NT2/D1 (cell line): ENCODE measurements at regions not wholly inside any gene's neighbourhood (a gene's known extent, or its start where the extent isn't known, plus 50 kb on each side); places are given as distances from the start of the nearest gene placed in this dataset.

Experiments used
- DNase-seq: peaks from one replicate; pipeline ENCODE4 v3.0.0-alpha.2; 2011; ENCODE audit warnings: low read depth, low spot score
- H3K27me3 ChIP-seq: 2 replicates; pipeline ENCODE4 v1.6.0; 2011; ENCODE audit warnings: mild to moderate bottlenecking; ENCODE audit not compliant: insufficient read length, insufficient read depth
- H3K36me3 ChIP-seq: 2 replicates; pipeline ENCODE4 v1.6.1; 2011; ENCODE audit warnings: mild to moderate bottlenecking, low read length, mixed read lengths; ENCODE audit not compliant: insufficient read depth, insufficient read length
- H3K4me1 ChIP-seq: 2 replicates; pipeline ENCODE4 v1.5.1; 2011; ENCODE audit not compliant: insufficient read depth, insufficient read length
- H3K4me3 ChIP-seq: 2 replicates; pipeline ENCODE4 v1.5.1; 2011; ENCODE audit warnings: low read depth; ENCODE audit not compliant: insufficient read length
- H3K9ac ChIP-seq: 2 replicates; pipeline ENCODE4 v1.6.0; 2011; ENCODE audit warnings: low read depth; ENCODE audit not compliant: insufficient read length
- H3K9me3 ChIP-seq: 2 replicates; pipeline ENCODE4 v1.5.1; 2011; ENCODE audit warnings: mild to moderate bottlenecking, low read length; ENCODE audit not compliant: insufficient read depth
- SUZ12 ChIP-seq: IDR thresholded peaks from 2 replicates; pipeline ENCODE4 v1.6.1; 2011; ENCODE audit not compliant: insufficient read length, insufficient read depth; ENCODE audit errors: extremely low read depth
- YY1 ChIP-seq: IDR thresholded peaks from 2 replicates; pipeline ENCODE4 v1.6.1; 2011; ENCODE audit not compliant: insufficient read length, insufficient read depth
- ZNF274 ChIP-seq: IDR thresholded peaks from 2 replicates; pipeline ENCODE4 v1.6.1; 2011; ENCODE audit warnings: mild to moderate bottlenecking, low read depth, low read length

GRCh38 chr20:57117296-57117695 is 149.1 kb downstream of the BMP7 start:
- no peak for DNase-seq
- H3K4me1 ChIP-seq = no peaks in the 10 kb centered on the region
- TF ChIP-seq SUZ12 = no peak
- no peak for TF ChIP-seq YY1
- TF ChIP-seq ZNF274 = no peak
- peaks cover 19% of the 10 kb centered on the region; the same call in 1 of the 2 replicates for H3K9me3 ChIP-seq
- no peaks in the 10 kb centered on the region for H3K27me3 ChIP-seq
- no peaks in the 10 kb centered on the region for H3K36me3 ChIP-seq
- H3K9ac ChIP-seq = no peak overlapping the region
- H3K4me3 ChIP-seq = no peak overlapping the region

- Histone ChIP-seq H3K4me3 (no peak overlapping the region), H3K4me1 (no peaks in the 10 kb centered on the region), H3K27me3 (no peaks in the 10 kb centered on the region), H3K36me3 (no peaks in the 10 kb centered on the region), H3K9ac (no peak overlapping the region), H3K9me3 (peaks cover 19% of the 10 kb centered on the region; the same call in 1 of the 2 replicates)
- DNase-seq = no peak
- TF ChIP-seq YY1 (no peak), SUZ12 (no peak), ZNF274 (no peak)
Measured at GRCh38 chr20:57118107-57118769, 148.2 kb downstream of the BMP7 start.
